HG02884 (cell line): ENCODE measurements at regions not wholly inside any gene's neighbourhood (a gene's known extent, or its start where the extent isn't known, plus 50 kb on each side); places are given as distances from the start of the nearest gene placed in this dataset.

Source experiments
- ATAC-seq: cut with Tn5 transposase; IDR thresholded peaks from one replicate; pipeline ENCODE4 v1.9.1; 2021; ENCODE audit warnings: mild to moderate bottlenecking, moderate library complexity; ENCODE audit not compliant: unreplicated experiment

- ATAC-seq, result no peak
Measured at GRCh38 chr10:57799625-57800024, 468.1 kb downstream of the IPMK start.

GRCh38 chr10:57798830-57799229, 468.9 kb downstream of the IPMK start:
- no peak for ATAC-seq

GRCh38 chr10:57791546-57791945, 476.1 kb downstream of the IPMK start:
- ATAC-seq, result no peak

- no peak for ATAC-seq
Measured at GRCh38 chr10:57790703-57791102, 477.0 kb downstream of the IPMK start.

- ATAC-seq, result no peak
Measured at GRCh38 chr10:57788117-57788516, 479.6 kb downstream of the IPMK start.

GRCh38 chr10:57786850-57787750, 480.6 kb downstream of the IPMK start:
- no peak for ATAC-seq

- no peak for ATAC-seq
Measured at GRCh38 chr10:57786331-57786730, 481.4 kb downstream of the IPMK start.

GRCh38 chr10:57785546-57785945, 482.1 kb downstream of the IPMK start:
- no peak for ATAC-seq

GRCh38 chr10:57785068-57785467, 482.6 kb downstream of the IPMK start:
- no peak for ATAC-seq

GRCh38 chr10:57776688-57777432, 490.8 kb downstream of the IPMK start:
- ATAC-seq, result no peak

GRCh38 chr10:57775250-57775649, 492.4 kb downstream of the IPMK start:
- no peak for ATAC-seq

GRCh38 chr10:57769298-57769697, 498.4 kb downstream of the IPMK start:
- ATAC-seq, result no peak

GRCh38 chr10:57759777-57760176, 507.9 kb downstream of the IPMK start:
- ATAC-seq, result no peak

GRCh38 chr10:57754803-57755202, 512.9 kb downstream of the IPMK start:
- no peak for ATAC-seq

- no peak for ATAC-seq
Measured at GRCh38 chr10:57743711-57744110, 524.0 kb downstream of the IPMK start.

- ATAC-seq, result no peak
Measured at GRCh38 chr10:57741751-57742150, 525.9 kb downstream of the IPMK start.

GRCh38 chr10:57723305-57723704, 544.4 kb downstream of the IPMK start:
- ATAC-seq, result no peak

GRCh38 chr10:57716884-57717283, 550.8 kb downstream of the IPMK start:
- ATAC-seq, result no peak

GRCh38 chr10:57715233-57715632, 552.5 kb downstream of the IPMK start:
- ATAC-seq, result no peak

- no peak for ATAC-seq
Measured at GRCh38 chr10:57707300-57707658, 560.4 kb downstream of the IPMK start.

- no peak for ATAC-seq
Measured at GRCh38 chr10:57706576-57707299, 561.0 kb downstream of the IPMK start.

- ATAC-seq, result no peak
Measured at GRCh38 chr10:57706016-57706415, 561.7 kb downstream of the IPMK start.
